ENCODE measurements at regions not wholly inside any gene's neighbourhood (a gene's known extent, or its start where the extent isn't known, plus 50 kb on each side); places are given as distances from the start of the nearest gene placed in this dataset.

- DNase-seq, result no peak
These were observed 248.1 kb upstream of the CHRNA7 start for GRCh38 chr15:31782016-31782783.

GRCh38 chr15:31782951-31783350 is 247.4 kb upstream of the CHRNA7 start:
- DNase-seq, result no peak

DNA sequence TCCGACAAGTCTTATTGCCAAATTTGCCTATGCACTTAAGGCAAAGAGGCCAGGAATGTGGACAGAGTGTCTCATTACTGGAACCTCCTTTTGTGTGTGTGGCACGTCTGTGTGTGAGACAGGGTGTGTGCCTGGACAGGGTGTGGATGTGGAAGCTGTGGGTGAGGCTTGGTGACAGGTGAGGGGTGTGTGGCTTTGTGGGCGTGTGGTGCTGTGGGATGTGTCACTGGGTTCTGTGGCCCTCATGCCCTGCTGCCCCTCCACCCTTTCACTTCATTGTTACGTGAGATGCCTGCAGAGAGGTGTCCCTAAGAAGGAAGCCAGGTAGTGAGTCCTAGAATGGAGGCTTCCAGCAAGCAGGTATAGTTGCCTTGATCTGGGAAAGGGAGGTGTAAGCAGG is 244.0 kb upstream of the CHRNA7 start:
- DNase-seq, result no peak

- DNase-seq, result no peak
These were observed 242.2 kb upstream of the CHRNA7 start for GRCh38 chr15:31788104-31788503.

- no peak for DNase-seq
These were observed 237.6 kb upstream of the CHRNA7 start for GRCh38 chr15:31792611-31793199.

DNA sequence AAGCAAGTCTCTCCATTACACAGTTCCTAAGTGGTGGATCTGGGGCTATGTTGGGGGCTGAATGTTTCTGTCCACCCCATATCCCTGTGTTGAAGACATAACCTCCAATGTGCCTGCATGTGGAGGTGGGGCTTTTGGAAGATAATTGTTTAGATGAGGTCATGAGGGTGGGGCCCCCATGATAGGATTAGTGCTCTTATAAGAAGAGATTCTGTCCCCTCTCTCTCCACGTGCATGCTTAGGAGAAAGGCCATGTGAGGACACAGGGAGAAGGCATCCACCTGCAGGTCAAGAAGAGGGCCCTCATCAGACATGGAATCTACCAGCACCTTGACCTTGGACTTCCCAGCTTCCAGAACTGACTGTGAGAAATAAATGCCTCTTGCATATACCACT is 231.0 kb upstream of the CHRNA7 start:
- no peak for DNase-seq

GRCh38 chr15:31799715-31800321 is 230.5 kb upstream of the CHRNA7 start:
- no peak for DNase-seq

- DNase-seq, result no peak
These were observed 229.2 kb upstream of the CHRNA7 start for GRCh38 chr15:31801152-31801551.

DNA sequence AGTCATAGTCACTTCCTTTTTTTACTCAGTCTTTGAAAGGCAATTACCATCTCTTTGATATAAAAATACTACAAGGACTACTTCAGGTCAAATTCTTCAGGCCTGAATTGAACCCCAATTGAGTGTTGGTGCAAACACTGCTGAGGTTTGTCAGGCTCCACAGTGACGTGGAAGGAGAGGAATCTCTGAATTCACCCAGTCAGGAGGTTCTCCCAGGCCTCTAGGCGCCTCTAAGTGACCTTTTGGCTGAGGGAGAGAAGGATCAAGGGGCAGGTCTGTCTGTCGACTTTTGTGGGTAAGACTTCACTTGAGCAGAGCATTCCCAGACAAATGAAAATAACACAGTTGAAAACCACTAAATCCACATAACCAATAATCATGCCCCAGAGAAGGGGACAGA is 227.6 kb upstream of the CHRNA7 start:
- DNase-seq, result no peak

GRCh38 chr15:31803388-31803884 is 226.9 kb upstream of the CHRNA7 start:
- DNase-seq, result no peak

DNA sequence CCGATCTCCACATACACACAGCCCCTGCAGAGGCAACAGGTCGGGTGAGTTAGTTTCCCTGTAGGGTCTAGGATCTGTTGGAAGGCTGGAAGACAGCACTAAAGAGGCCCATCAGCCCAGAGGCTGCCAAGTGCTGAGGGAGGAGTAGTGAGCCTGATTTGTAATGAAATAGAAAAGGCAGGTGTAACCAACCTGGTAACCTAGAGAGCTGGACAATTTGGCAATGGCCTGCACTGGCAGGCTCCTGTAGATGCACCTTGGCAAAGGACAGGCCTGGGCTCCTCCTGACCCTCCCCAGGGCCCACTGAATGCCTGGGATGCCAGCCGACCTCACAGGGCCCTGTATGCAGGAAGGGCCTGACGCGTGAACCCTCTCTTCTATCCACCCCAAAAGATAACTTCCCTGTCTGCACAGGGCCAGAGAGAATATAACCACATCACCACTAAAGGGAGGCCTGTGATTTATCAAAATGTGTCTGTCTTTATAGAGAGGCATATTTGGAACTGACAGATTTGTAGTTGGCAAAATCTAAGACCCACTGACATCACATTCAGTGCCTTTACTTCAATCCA is 225.1 kb upstream of the CHRNA7 start:
- DNase-seq, result no peak

DNA sequence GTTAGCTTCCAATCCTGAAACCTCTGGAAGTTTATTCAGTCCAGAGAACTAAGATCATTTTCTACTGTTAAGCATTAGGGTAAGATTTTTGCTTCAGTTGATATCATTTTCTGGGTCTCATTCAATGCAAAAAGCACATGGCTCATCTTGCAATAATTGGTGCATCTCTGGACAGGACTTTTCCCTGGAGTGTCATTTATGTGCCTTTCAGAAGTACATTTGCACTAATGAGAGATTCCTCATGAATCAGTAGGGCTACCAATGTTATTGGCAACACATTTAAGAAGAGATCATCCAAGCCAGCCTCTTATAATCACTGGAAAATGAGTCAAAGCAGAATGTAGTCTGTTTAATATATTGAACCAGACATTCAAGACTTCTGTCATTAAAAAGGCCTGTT is 224.2 kb upstream of the CHRNA7 start:
- no peak for DNase-seq

GRCh38 chr15:31811641-31812040 is 218.7 kb upstream of the CHRNA7 start:
- no peak for DNase-seq

DNA sequence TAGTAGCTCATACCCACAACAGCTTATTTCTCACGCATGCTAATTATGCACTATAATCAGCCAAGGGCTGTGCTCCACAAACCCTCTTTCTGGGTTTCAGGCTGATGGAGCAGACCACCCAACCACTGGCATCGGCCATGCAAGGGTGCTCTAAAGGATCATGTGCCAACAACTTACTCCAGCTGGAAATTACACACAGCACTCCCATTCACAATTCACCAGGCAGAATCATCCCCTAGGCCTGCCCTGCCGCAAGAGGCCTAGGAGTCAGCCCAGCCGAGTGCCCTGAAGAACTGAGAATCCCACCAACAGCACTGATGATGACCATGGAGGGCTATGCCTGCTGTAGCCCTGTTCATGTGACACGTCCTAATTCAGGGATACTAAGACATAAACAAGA is 216.2 kb upstream of the CHRNA7 start:
- no peak for DNase-seq

DNA sequence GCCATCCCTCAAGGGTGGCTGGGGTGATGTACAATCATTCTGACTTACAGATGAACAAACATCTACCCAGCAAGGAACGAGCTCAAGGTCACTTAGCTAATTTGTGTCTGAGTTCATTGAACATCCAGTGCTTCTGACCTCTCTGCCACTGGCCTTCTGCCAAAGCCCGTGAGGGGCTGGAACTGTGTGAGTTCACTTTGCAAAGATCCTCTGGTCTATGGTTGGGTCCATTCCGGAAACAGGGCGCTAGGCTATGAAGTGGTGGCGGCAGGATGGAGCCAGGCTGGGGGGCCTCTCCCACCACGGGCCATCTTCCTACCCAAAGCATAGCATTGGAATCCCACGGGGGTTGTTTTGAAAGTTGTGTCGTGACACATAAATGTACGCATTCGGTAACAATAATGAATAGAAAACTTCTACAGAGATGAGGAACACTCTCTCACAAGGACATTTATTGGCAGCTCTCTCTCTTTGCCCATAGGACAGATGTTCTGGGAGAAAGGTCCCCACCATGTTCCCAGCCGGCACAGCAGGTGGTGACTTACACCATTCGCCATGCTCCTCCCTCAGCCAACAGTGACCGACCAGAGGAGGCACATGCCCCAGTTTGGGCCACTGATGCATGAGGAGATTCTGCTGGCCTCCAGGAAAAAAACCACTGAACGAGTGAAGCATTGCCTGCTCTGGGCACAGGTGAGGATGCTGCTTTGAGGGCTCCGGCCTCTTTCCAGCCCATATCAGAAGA is 214.7 kb upstream of the CHRNA7 start:
- DNase-seq, result no peak

- no peak for DNase-seq
These were observed 207.9 kb upstream of the CHRNA7 start for GRCh38 chr15:31822463-31822862.

DNA sequence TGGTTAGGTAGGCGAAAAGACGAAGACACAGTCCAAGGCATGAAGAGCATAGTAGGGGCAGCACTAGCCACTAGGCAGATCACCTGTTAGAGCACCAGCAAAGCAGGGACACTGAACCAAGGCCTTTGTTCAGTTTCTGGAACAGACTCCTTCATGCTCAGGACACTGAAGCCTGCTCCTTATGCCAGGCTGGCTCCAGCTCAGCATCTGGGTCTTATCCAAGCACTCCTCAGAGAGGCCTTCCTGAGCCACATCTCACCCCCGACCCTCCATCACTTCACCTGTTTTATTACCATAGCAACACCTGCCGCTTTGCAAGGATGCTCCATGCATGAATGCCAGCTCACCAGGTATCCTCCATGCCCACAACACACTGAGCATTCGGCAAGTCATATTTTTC is 206.3 kb upstream of the CHRNA7 start:
- DNase-seq, result no peak

GRCh38 chr15:31828594-31828993 is 201.7 kb upstream of the CHRNA7 start:
- DNase-seq, result no peak

DNA sequence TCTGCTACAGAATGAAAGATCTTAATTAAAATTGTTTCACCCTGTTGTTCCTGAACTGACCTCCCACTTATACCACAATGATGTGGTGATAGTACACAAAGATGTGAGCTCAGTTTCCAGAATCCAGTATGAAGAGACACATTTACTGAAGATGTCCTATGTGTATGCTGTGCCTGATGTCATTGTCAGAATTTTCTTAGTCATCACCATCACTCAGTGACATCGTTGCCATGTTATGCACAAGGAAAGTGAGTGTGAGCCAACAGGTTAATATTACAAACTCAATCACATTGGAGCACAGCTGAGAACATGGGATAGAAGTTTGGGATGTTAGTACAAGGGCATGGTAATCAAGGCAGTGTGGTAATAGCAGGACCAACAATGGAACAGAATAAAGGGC is 199.7 kb upstream of the CHRNA7 start:
- no peak for DNase-seq

- no peak for DNase-seq
These were observed 198.7 kb upstream of the CHRNA7 start for GRCh38 chr15:31831596-31831995.

DNA sequence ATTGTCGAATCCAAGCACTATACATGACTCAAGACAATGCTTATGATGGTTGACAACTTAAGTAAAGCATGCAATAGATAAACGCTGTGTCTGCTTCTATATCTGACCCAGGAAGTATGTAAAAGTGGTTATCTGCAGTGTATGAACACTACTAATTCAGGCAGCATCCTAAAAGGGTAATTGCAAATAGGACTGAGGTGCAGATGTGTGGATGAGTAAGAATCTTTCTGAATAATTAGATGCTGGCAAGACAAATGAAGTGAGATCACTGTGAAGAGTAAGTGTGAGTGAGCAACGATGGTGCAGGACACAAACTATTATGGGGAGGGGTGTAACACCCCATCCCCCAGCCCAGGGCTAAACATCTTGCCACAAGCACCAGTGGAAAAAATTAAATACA is 195.7 kb upstream of the CHRNA7 start:
- DNase-seq, result no peak

GRCh38 chr15:31839388-31839787 is 190.9 kb upstream of the CHRNA7 start:
- no peak for DNase-seq

- peak; percentile 57 for DNase-seq
These were observed 189.4 kb upstream of the CHRNA7 start for GRCh38 chr15:31840849-31841476.

Data from RPMI8226 (cell line).